ENCODE measurements at regions not wholly inside any gene's neighbourhood (a gene's known extent, or its start where the extent isn't known, plus 50 kb on each side); places are given as distances from the start of the nearest gene placed in this dataset.
"Not testable (repeated sequence)": the region's sequence is repeated elsewhere in the genome, so short reads cannot be mapped to it uniquely, and the experiment has no call there.

- H3K4me3 ChIP-seq (replicated peaks; ENCODE audit: low read depth, low read length); H3K27me3 ChIP-seq (replicated peaks; ENCODE audit: control insufficient read depth, insufficient read depth, low read length); H3K36me3 ChIP-seq (ENCODE audit: control insufficient read depth, insufficient read depth, low read length); DNase-seq (ENCODE audit: extremely low read depth, insufficient read length): not testable (repeated sequence)
Measured at GRCh38 chr9:104195142-104195541, 101.0 kb downstream of the SMC2 start.

DNA sequence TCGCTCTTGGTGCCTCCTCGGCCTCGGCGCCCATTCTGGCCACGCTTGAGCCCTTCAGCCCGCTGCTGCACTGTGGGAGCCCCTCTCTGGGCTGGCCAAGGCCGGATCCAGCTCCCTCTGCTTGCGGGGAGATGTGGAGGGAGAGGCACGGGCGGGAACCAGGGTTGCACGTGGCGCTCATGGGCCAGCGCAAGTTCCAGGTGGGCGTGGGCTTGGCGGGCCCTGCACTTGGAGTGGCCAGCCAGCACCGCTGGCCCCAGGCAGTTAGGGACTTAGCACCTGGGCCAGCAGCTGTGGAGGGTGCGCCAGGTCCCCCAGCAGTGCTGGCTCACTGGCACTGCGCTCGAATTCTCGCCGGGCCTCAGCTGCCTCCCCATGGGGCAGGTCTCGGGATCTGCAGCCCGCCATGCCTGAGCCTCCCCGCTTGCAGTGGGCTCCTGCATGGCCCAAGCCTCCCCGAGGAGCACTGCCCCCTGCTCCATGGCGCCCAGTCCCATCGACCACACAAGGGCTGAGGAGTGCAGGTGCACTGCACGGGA is 106.4 kb downstream of the SMC2 start:
- Histone ChIP-seq H3K27me3 (replicated peaks; ENCODE audit: control insufficient read depth, insufficient read depth, low read length) (no peaks in the 10 kb centered on the region), H3K4me3 (replicated peaks; ENCODE audit: low read depth, low read length) (no peak overlapping the region), H3K36me3 (ENCODE audit: control insufficient read depth, insufficient read depth, low read length) (no peaks in the 10 kb centered on the region)
- TF ChIP-seq, protein P1, sequence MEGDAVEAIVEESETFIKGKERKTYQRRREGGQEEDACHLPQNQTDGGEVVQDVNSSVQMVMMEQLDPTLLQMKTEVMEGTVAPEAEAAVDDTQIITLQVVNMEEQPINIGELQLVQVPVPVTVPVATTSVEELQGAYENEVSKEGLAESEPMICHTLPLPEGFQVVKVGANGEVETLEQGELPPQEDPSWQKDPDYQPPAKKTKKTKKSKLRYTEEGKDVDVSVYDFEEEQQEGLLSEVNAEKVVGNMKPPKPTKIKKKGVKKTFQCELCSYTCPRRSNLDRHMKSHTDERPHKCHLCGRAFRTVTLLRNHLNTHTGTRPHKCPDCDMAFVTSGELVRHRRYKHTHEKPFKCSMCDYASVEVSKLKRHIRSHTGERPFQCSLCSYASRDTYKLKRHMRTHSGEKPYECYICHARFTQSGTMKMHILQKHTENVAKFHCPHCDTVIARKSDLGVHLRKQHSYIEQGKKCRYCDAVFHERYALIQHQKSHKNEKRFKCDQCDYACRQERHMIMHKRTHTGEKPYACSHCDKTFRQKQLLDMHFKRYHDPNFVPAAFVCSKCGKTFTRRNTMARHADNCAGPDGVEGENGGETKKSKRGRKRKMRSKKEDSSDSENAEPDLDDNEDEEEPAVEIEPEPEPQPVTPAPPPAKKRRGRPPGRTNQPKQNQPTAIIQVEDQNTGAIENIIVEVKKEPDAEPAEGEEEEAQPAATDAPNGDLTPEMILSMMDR (IDR thresholded peaks at IDR 0.05; ENCODE audit: insufficient read depth, low read length, poor library complexity, severe bottlenecking) = no peak
- no peak for DNase-seq (ENCODE audit: extremely low read depth, insufficient read length)

DNA sequence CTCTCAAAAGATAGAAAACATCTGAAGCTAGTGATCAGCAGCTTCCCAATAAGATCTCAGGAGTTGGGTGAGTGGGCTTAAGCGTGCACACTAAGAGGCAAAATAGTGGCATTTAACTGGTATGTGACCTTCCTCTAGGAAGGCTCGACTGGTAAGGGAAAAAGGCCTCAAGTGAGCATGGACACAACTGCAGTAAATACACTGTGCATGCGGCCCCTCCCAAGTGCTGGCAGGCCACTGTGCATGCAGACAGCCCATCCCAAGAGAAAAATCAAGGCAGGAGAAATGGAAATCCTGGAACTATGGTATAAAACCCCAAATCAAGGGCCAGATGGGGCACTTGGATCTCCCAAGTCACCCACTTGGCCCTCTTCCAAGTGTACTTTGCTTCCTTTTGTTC is 112.7 kb downstream of the SMC2 start:
- no peak for DNase-seq (ENCODE audit: extremely low read depth, insufficient read length)
- TF ChIP-seq, protein P1 (IDR thresholded peaks at IDR 0.05; ENCODE audit: insufficient read depth, low read length, poor library complexity, severe bottlenecking) = no peak
- Histone ChIP-seq H3K36me3 (ENCODE audit: control insufficient read depth, insufficient read depth, low read length) (no peaks in the 10 kb centered on the region), H3K4me3 (replicated peaks; ENCODE audit: low read depth, low read length) (no peak overlapping the region), H3K27me3 (replicated peaks; ENCODE audit: control insufficient read depth, insufficient read depth, low read length) (no peaks in the 10 kb centered on the region)

DNA sequence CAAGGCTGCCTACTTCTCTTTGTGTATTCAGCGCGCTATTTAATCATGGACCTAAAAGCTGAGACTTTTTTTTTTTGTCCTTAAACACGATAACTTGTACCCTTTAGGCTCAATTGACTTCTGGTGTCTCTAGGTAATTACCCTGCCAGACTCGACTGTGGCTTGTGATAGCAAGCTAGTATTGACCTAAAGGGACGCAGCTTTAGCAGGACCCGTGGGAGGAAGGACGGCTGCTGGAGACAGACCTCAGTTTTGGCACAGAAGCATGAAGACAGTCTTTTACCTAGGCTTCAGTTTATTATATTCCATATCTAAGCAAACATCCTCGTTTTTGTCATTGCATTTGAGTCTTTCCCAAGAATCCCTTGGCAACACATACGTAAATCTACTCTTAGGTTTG is 115.3 kb downstream of the SMC2 start:
- no peak overlapping the region for H3K4me3 ChIP-seq (replicated peaks; ENCODE audit: low read depth, low read length)
- H3K27me3 ChIP-seq (replicated peaks; ENCODE audit: control insufficient read depth, insufficient read depth, low read length) = no peaks in the 10 kb centered on the region
- DNase-seq (ENCODE audit: extremely low read depth, insufficient read length) = no peak
- no peaks in the 10 kb centered on the region for H3K36me3 ChIP-seq (ENCODE audit: control insufficient read depth, insufficient read depth, low read length)
- TF ChIP-seq, protein P1 (IDR thresholded peaks at IDR 0.05; ENCODE audit: insufficient read depth, low read length, poor library complexity, severe bottlenecking) = no peak

- no peak overlapping the region for H3K4me3 ChIP-seq (replicated peaks; ENCODE audit: low read depth, low read length)
- TF ChIP-seq, protein P1 (IDR thresholded peaks at IDR 0.05; ENCODE audit: insufficient read depth, low read length, poor library complexity, severe bottlenecking) = no peak
- H3K36me3 ChIP-seq (ENCODE audit: control insufficient read depth, insufficient read depth, low read length) = no peaks in the 10 kb centered on the region
- no peaks in the 10 kb centered on the region for H3K27me3 ChIP-seq (replicated peaks; ENCODE audit: control insufficient read depth, insufficient read depth, low read length)
- DNase-seq (ENCODE audit: extremely low read depth, insufficient read length) = no peak
Measured at GRCh38 chr9:104227108-104227507, 133.0 kb downstream of the SMC2 start.

- no peaks in the 10 kb centered on the region for H3K27me3 ChIP-seq (replicated peaks; ENCODE audit: control insufficient read depth, insufficient read depth, low read length)
- no peak for DNase-seq (ENCODE audit: extremely low read depth, insufficient read length)
- TF ChIP-seq, protein P1 (IDR thresholded peaks at IDR 0.05; ENCODE audit: insufficient read depth, low read length, poor library complexity, severe bottlenecking) = no peak
- H3K4me3 ChIP-seq (replicated peaks; ENCODE audit: low read depth, low read length) = no peak overlapping the region
- no peaks in the 10 kb centered on the region for H3K36me3 ChIP-seq (ENCODE audit: control insufficient read depth, insufficient read depth, low read length)
Measured at GRCh38 chr9:104232781-104233341, 138.8 kb downstream of the SMC2 start.
